HG02970 (cell line): ENCODE measurements at regions not wholly inside any gene's neighbourhood (a gene's known extent, or its start where the extent isn't known, plus 50 kb on each side); places are given as distances from the start of the nearest gene placed in this dataset.
"Not testable (repeated sequence)": the region's sequence is repeated elsewhere in the genome, so short reads cannot be mapped to it uniquely, and the experiment has no call there.

Source experiments
- ATAC-seq: cut with Tn5 transposase; IDR thresholded peaks from one replicate; pipeline ENCODE4 v1.9.1; 2021; ENCODE audit warnings: mild to moderate bottlenecking, moderate library complexity, moderate number of reproducible peaks; ENCODE audit not compliant: unreplicated experiment, low FRiP score

- no peak for ATAC-seq
Observed at GRCh38 chrX:150269605-150270254, 93.4 kb upstream of the MAMLD1 start.

- no peak for ATAC-seq
Observed at GRCh38 chrX:150270622-150271021, 92.5 kb upstream of the MAMLD1 start.

- ATAC-seq = not testable (repeated sequence)
Observed at GRCh38 chrX:150273575-150274294, 89.4 kb upstream of the MAMLD1 start.

- ATAC-seq = no peak
Observed at GRCh38 chrX:150282953-150283352, 80.2 kb upstream of the MAMLD1 start.

- ATAC-seq = no peak
Observed at GRCh38 chrX:150291014-150291413, 72.1 kb upstream of the MAMLD1 start.

GRCh38 chrX:150293311-150294013 lies 69.7 kb upstream of the MAMLD1 start:
- no peak for ATAC-seq

GRCh38 chrX:150298841-150299551 lies 64.1 kb upstream of the MAMLD1 start:
- ATAC-seq = no peak

- no peak for ATAC-seq
Observed at GRCh38 chrX:150299579-150299978, 63.5 kb upstream of the MAMLD1 start.

- no peak for ATAC-seq
Observed at GRCh38 chrX:150303386-150304097, 59.6 kb upstream of the MAMLD1 start.

GRCh38 chrX:150306002-150306401 lies 57.1 kb upstream of the MAMLD1 start:
- no peak for ATAC-seq

GRCh38 chrX:150308041-150308440 lies 55.1 kb upstream of the MAMLD1 start:
- ATAC-seq = no peak

GRCh38 chrX:150308532-150309157 lies 54.5 kb upstream of the MAMLD1 start:
- no peak for ATAC-seq

GRCh38 chrX:150310417-150310816 lies 52.7 kb upstream of the MAMLD1 start:
- ATAC-seq = no peak

GRCh38 chrX:150310881-150311280 lies 52.2 kb upstream of the MAMLD1 start:
- ATAC-seq = no peak

GRCh38 chrX:150312931-150313330 lies 50.2 kb upstream of the MAMLD1 start:
- no peak for ATAC-seq
